ENCODE measurements at regions not wholly inside any gene's neighbourhood (a gene's known extent, or its start where the extent isn't known, plus 50 kb on each side); places are given as distances from the start of the nearest gene placed in this dataset.
A peak's percentile ranks its signal among the peaks of the same experiment; 100 is the strongest.

DNA sequence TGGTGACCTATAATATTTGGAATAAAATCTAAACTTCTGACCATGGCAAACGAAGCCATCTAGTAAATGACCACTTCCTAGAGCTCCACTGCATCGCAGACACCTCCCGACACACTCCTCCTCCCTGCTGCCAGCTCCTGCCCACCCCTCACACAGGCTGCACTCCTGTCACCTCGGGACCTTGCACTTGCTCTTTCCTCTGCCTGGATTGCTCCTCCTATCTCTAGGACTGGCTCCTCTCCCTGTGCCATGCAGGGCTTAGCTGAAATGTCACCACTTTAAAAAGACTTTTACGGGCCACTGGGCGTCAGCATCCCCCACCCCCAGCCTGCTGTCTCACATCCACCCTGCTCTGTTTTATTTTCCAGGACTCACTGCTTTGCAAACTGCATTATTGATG lies 87.6 kb upstream of the MC3R start:
- H3K27ac Mint-ChIP-seq, result no peak overlapping the region
- H3K4me3 Mint-ChIP-seq, result no peak overlapping the region
- no peaks in the 10 kb centered on the region for H3K36me3 Mint-ChIP-seq
- H3K4me1 Mint-ChIP-seq, result no peaks in the 10 kb centered on the region
- peak; percentile 16 for ATAC-seq
- peaks cover 3% of the 10 kb centered on the region for H3K9me3 Mint-ChIP-seq
- H3K27me3 Mint-ChIP-seq, result peaks cover 8% of the 10 kb centered on the region

DNA sequence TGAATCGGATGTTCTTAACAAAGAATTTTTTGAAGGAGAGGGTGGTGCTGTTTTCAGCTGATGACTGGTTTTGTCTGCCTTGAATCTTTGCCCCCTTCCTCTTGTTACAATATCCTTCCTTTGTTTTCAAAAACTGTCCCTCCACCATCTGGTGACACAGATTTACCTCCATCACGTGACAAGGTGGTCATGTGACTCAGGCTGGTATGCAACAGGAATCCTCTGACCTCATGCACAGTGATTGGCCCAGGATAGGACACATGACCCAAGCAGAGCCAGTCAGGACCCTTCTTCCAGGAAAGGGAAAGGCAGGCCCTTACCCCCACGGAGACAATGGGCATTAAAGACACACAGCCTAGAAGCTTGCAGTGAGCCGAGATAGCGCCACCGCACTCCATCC lies 84.7 kb upstream of the MC3R start:
- no peak for ATAC-seq
- Mint-ChIP-seq H3K36me3 (no peaks in the 10 kb centered on the region), H3K4me1 (no peaks in the 10 kb centered on the region), H3K27me3 (peaks cover 8% of the 10 kb centered on the region), H3K4me3 (no peak overlapping the region), H3K27ac (no peak overlapping the region), H3K9me3 (peaks cover 3% of the 10 kb centered on the region)

- no peak for ATAC-seq
- peaks cover 3% of the 10 kb centered on the region for H3K9me3 Mint-ChIP-seq
- H3K27me3 Mint-ChIP-seq, result no peaks in the 10 kb centered on the region
- no peak overlapping the region for H3K27ac Mint-ChIP-seq
- no peaks in the 10 kb centered on the region for H3K4me1 Mint-ChIP-seq
- no peak overlapping the region for H3K4me3 Mint-ChIP-seq
- H3K36me3 Mint-ChIP-seq, result no peaks in the 10 kb centered on the region
Measured at GRCh38 chr20:56166781-56167465, 81.6 kb upstream of the MC3R start.

DNA sequence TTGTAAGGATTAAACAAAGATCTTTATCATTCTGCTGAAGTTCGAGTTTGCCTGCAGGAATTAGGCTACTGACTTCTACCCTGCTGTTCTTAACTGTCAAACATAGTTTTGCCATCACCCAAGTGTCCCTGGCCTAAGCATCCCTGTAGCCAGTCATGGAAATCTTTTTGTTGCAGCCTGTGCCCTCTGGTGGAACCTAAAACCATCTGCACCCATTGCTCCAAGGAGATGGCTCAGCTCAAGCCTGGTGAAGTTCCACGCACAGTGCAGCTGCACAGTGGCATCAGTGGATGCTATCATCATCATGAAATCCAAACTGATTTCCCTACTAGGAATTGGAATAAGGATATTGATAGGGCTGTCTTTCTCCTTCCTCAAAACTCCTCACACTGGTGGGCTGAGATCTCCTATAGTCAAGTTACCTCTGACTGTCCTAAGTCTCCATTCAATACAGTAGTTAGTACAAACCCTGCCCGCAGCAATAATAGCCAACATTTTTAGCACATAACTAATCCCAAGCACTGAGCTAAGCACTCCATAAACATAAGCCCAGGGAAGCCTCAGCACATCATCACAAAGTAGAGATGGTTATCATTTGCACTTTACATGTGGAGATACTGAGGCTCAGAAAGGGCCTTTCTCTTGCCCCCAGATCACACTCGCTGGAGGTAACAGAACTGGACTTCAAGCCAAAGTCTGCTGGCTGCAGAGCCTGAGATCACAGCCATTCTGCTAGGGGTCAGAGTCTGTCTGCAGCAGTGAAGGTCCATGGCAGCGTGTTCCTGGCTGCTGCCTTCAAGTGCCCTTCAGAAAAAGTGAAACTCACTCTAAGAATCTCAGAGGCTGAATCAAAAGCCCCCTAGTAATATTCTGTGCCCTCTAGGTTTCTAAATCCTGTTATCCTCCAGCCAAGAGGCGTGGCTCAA lies 77.2 kb upstream of the MC3R start:
- ATAC-seq, result no peak
- no peak overlapping the region for H3K4me3 Mint-ChIP-seq
- H3K4me1 Mint-ChIP-seq, result no peaks in the 10 kb centered on the region
- H3K36me3 Mint-ChIP-seq, result no peaks in the 10 kb centered on the region
- H3K9me3 Mint-ChIP-seq, result peaks cover 6% of the 10 kb centered on the region
- H3K27ac Mint-ChIP-seq, result no peak overlapping the region
- H3K27me3 Mint-ChIP-seq, result no peaks in the 10 kb centered on the region

- Mint-ChIP-seq H3K9me3 (peaks cover 6% of the 10 kb centered on the region), H3K4me1 (no peaks in the 10 kb centered on the region), H3K27me3 (no peaks in the 10 kb centered on the region), H3K4me3 (no peak overlapping the region), H3K27ac (no peak overlapping the region), H3K36me3 (no peaks in the 10 kb centered on the region)
- no peak for ATAC-seq
Measured at GRCh38 chr20:56173438-56173837, 75.1 kb upstream of the MC3R start.

- Mint-ChIP-seq H3K27me3 (no peaks in the 10 kb centered on the region), H3K36me3 (no peaks in the 10 kb centered on the region), H3K4me1 (no peaks in the 10 kb centered on the region), H3K9me3 (peaks cover 6% of the 10 kb centered on the region), H3K4me3 (no peak overlapping the region), H3K27ac (no peak overlapping the region)
- no peak for ATAC-seq
Measured at GRCh38 chr20:56174416-56174815, 74.1 kb upstream of the MC3R start.

GRCh38 chr20:56175884-56176283 lies 72.6 kb upstream of the MC3R start:
- Mint-ChIP-seq H3K9me3 (peaks cover 6% of the 10 kb centered on the region), H3K4me1 (no peaks in the 10 kb centered on the region), H3K4me3 (no peak overlapping the region), H3K27me3 (no peaks in the 10 kb centered on the region), H3K27ac (no peak overlapping the region), H3K36me3 (no peaks in the 10 kb centered on the region)
- no peak for ATAC-seq

DNA sequence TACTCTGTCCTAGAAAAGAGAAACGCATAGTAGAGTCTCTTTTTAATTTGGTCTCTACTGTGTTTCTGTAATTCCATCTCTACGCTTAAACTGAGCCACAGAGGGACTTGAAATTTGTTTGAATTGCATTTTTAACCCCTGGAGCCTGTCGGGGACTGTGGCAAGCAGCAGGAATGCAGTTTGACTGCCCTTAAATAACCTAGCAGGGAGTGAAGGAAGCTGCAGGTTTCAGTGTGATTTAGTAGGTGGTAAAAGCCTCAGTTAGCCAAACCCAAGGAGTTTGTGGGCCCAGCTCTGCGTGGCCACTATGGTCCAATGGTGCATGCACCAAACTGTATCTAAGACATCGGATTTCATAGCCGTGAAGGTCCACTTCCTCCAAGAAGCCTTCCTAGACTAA lies 70.3 kb upstream of the MC3R start:
- H3K4me1 Mint-ChIP-seq, result no peaks in the 10 kb centered on the region
- no peaks in the 10 kb centered on the region for H3K27me3 Mint-ChIP-seq
- ATAC-seq, result no peak
- H3K4me3 Mint-ChIP-seq, result no peak overlapping the region
- H3K27ac Mint-ChIP-seq, result no peak overlapping the region
- H3K36me3 Mint-ChIP-seq, result no peaks in the 10 kb centered on the region
- H3K9me3 Mint-ChIP-seq, result peaks cover 6% of the 10 kb centered on the region

DNA sequence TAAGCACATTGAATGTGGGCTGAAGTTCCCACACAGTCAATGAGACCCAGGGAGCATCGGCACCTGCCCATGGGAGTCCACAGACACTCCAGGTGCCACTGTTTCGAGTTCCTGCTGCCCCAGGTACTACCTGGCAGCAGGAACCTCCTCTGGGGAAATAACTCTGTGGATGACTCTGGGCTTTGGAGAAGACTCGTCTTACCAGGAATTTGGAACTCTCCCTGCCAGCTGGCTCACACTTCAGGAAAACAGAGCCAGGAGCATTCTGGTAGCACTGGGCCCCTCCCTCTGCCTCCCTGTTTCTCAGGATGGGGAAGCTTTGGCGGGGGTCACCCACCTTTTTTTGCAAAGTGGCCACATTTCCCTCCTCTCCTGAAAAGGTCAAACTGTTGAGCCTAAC lies 69.5 kb upstream of the MC3R start:
- Mint-ChIP-seq H3K27me3 (no peaks in the 10 kb centered on the region), H3K4me3 (no peak overlapping the region), H3K4me1 (no peaks in the 10 kb centered on the region), H3K27ac (no peak overlapping the region), H3K36me3 (no peaks in the 10 kb centered on the region), H3K9me3 (peaks cover 6% of the 10 kb centered on the region)
- no peak for ATAC-seq

- H3K27me3 Mint-ChIP-seq, result no peaks in the 10 kb centered on the region
- H3K27ac Mint-ChIP-seq, result no peak overlapping the region
- H3K9me3 Mint-ChIP-seq, result no peaks in the 10 kb centered on the region
- H3K36me3 Mint-ChIP-seq, result no peaks in the 10 kb centered on the region
- H3K4me1 Mint-ChIP-seq, result no peaks in the 10 kb centered on the region
- ATAC-seq, result no peak
- H3K4me3 Mint-ChIP-seq, result no peak overlapping the region
Measured at GRCh38 chr20:56181583-56181982, 66.9 kb upstream of the MC3R start.

DNA sequence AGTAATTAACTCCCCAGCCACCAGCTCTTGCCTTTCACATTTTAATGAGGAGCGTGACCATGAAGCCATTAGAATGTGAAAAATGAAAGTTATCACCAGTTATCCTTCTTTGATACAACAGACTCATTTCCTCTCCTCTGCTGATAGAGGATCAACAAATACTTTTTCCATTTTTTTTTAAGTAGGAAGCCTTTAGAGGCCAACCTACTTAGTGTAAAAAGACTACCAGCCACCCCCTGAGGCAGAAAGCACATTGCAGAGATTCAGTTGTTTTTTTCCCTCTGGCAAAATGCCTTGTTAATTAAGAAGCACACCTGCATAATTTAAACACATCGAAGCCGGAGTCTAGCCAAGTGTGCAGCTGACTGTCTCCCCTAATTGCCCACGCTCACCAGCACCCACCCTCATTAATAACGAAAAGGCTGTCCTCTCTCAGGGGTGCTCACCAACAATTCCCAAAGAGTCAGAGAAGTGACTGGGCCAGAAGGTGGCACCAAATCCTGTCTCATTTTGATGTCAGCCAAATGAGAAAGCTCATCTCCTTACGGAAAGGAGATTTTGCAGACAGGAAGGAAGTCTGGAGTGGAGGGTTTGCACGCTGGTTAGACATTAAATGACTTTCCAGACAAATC lies 60.9 kb upstream of the MC3R start:
- Mint-ChIP-seq H3K9me3 (peaks cover 2% of the 10 kb centered on the region), H3K27ac (no peak overlapping the region), H3K4me1 (no peaks in the 10 kb centered on the region), H3K36me3 (no peaks in the 10 kb centered on the region), H3K4me3 (no peak overlapping the region), H3K27me3 (no peaks in the 10 kb centered on the region)
- no peak for ATAC-seq

DNA sequence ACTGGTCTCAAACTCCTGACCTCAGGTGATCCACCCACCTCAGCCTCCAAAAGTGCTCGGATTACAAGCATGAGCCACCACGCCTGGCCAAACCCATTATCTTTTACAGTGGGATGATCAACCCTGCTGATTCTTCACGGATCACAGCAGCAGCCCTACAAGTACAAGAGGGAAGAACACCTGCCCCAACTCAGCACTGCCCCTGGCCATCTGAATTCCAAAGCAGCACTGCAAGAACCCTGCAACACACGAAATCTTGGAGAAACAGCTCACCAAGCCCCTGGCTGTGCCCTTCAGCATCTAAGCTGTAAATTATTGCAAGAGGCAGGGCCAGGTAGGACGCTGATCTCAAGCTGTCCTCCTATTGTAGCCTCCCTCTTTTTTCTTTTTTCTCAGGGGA lies 54.5 kb upstream of the MC3R start:
- no peak overlapping the region for H3K4me3 Mint-ChIP-seq
- no peaks in the 10 kb centered on the region for H3K27me3 Mint-ChIP-seq
- no peaks in the 10 kb centered on the region for H3K4me1 Mint-ChIP-seq
- no peak overlapping the region for H3K27ac Mint-ChIP-seq
- H3K36me3 Mint-ChIP-seq, result no peaks in the 10 kb centered on the region
- peaks cover 14% of the 10 kb centered on the region for H3K9me3 Mint-ChIP-seq
- ATAC-seq, result no peak

DNA sequence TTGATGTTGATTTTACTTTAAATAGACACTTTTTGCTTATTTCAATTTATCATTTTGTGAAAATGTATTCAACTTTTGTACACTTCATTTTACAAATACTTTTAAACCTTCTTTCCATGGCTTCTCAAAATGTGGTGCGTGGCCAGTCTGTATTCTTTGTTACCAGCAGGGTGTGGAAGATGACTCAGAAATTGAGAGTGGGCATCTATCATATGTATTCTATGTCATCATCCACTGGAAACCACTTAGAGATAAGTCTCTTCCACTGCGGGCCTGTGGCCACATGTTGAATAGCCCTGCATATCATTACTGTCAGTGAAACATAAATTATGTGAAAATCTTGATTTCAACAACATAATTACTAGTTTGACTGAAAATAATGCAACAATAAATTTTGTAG lies 52.6 kb upstream of the MC3R start:
- Mint-ChIP-seq H3K27ac (no peak overlapping the region), H3K4me1 (no peaks in the 10 kb centered on the region), H3K4me3 (no peak overlapping the region), H3K9me3 (peaks cover 26% of the 10 kb centered on the region), H3K36me3 (no peaks in the 10 kb centered on the region), H3K27me3 (no peaks in the 10 kb centered on the region)
- no peak for ATAC-seq

All from stimulated activated memory B cell treated with anti-CD40 and anti-IgM and Interleukin-4, amounts not matched to agents 10 μg/mL and 1 μg/mL and 100 μg/mL, for 72 hours (primary cell).